ENCODE measurements at regions not wholly inside any gene's neighbourhood (a gene's known extent, or its start where the extent isn't known, plus 50 kb on each side); places are given as distances from the start of the nearest gene placed in this dataset.

GRCh38 chr9:134251296-134252069 lies 74.8 kb upstream of the RXRA start:
- peak; percentile 3 for DNase-seq

GRCh38 chr9:134252084-134252830 lies 74.0 kb upstream of the RXRA start:
- no peak for DNase-seq

- DNase-seq, result no peak
Observed at GRCh38 chr9:134253606-134254205, 72.5 kb upstream of the RXRA start.

GRCh38 chr9:134258332-134258731 lies 67.9 kb upstream of the RXRA start:
- no peak for DNase-seq

GRCh38 chr9:134258828-134259546 lies 67.3 kb upstream of the RXRA start:
- no peak for DNase-seq

- DNase-seq, result no peak
Observed at GRCh38 chr9:134259708-134260107, 66.5 kb upstream of the RXRA start.

GRCh38 chr9:134260801-134261200 lies 65.5 kb upstream of the RXRA start:
- DNase-seq, result no peak

- no peak for DNase-seq
Observed at GRCh38 chr9:134262035-134262434, 64.2 kb upstream of the RXRA start.

- no peak for DNase-seq
Observed at GRCh38 chr9:134263596-134263995, 62.7 kb upstream of the RXRA start.

GRCh38 chr9:134264169-134264568 lies 62.1 kb upstream of the RXRA start:
- DNase-seq, result no peak

GRCh38 chr9:134265078-134265477 lies 61.2 kb upstream of the RXRA start:
- no peak for DNase-seq

GRCh38 chr9:134266418-134266817 lies 59.8 kb upstream of the RXRA start:
- DNase-seq, result no peak

- DNase-seq, result no peak
Observed at GRCh38 chr9:134267305-134267880, 58.9 kb upstream of the RXRA start.

GRCh38 chr9:134267881-134268724 lies 58.2 kb upstream of the RXRA start:
- no peak for DNase-seq

GRCh38 chr9:134268747-134269146 lies 57.5 kb upstream of the RXRA start:
- no peak for DNase-seq

- no peak for DNase-seq
Observed at GRCh38 chr9:134271338-134272301, 54.6 kb upstream of the RXRA start.

GRCh38 chr9:134272302-134273023 lies 53.8 kb upstream of the RXRA start:
- no peak for DNase-seq

- DNase-seq, result no peak
Observed at GRCh38 chr9:134273647-134274046, 52.6 kb upstream of the RXRA start.

GRCh38 chr9:134275375-134275774 lies 50.9 kb upstream of the RXRA start:
- no peak for DNase-seq
